C1 segment of cervical spinal cord (tissue), 14 donors: ENCODE measurements at regions not wholly inside any gene's neighbourhood (a gene's known extent, or its start where the extent isn't known, plus 50 kb on each side); places are given as distances from the start of the nearest gene placed in this dataset.
A peak's percentile ranks its signal among the peaks of the same experiment; 100 is the strongest.

Experiments used
- DNase-seq, 14 donors: peaks; one replicate each; lab custom pipeline; 2025; lab: John Stamatoyannopoulos, UW

DNA sequence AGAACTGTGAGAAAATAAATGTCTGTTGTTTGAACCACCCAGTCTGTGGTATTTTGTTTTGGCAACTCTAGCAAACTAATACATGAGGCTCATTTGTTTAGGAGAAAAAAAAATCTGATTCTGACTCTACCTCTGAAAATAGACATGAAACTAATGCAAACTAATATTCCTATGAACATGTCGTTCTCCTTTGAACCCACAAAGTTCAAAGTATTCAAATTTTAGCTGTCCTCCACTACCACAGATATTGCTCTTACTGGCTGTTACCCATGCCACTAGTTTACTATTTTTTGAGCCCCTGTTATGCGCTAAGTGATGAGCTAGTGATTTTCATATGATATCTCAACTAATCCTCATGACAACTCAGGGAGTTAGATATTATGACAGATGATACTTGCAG lies 58.8 kb upstream of the ZNF804B start:
- DNase-seq = no peak

DNA sequence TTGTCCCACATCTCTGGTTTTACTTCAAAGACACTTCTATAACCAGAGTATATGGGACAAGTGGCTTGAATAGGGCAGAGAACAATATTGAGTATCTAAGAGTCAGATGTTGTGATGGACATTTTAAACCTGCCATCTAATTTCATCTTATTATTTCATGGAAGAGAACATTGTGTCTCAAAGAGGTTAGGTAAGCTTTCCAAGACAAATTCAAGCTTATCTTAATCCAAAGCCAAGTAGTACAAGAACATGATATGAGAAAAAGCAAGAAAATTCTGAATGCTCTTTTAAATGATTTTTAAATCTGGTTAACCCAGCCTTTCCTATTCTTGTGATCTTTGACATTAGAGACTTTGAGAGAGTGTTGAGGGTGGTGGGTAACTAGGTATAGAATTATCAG lies 65.3 kb upstream of the ZNF804B start:
- no peak for DNase-seq

DNA sequence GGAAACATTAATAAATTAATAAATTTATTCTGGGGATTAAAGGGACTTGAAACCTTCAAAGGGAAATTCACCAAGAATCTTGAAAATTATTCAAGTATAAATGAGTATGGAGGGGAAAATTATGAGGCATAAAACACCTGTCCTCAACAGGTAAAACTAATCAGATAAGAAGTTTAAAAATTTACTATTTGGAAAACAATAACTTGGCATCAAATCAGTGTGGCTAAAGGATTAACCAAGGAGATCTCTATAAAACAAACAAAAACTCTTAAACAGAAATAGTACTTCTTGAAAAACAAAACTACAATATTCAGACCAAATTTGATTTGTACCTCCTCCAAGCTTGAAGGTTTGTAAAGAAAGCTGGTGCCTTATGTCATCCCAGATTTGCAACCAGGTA lies 66.4 kb upstream of the ZNF804B start:
- DNase-seq = no peak

DNA sequence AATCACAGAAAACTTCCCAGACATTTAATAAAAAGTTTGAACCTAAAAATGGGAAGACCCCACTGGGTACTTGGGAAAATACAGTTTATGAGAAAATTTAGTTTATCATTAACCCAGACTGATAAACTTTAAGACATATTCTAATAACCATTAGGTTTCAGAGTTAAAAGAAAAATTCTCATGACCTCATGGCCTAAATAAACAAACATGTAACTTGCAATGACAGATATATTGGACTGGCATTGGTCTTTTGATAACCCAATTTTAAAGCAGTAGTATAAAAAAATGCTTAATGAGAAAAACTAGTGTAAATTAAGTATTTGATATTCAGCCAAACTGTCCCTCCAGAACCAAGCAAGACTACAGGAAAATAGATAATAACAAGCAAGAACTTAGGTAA lies 67.0 kb upstream of the ZNF804B start:
- no peak for DNase-seq

DNA sequence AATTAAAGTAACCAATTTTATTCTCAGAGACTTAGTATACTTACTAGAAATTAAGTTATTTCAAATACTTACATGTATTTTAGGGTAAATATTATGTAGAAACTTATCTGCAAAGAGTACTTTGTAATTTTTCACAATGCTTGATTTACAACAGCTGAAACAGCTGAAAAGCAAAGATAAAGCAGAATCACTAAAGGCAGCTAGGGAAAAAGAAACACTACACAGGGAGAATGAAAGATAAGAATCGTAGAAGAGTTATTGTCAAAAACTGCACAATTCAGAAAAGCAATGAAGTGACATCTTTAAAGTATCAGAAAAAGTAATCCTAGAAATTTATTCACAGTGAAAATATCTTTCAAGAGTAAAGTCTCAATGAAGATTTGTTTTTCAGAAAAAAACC lies 69.7 kb upstream of the ZNF804B start:
- DNase-seq = no peak

DNA sequence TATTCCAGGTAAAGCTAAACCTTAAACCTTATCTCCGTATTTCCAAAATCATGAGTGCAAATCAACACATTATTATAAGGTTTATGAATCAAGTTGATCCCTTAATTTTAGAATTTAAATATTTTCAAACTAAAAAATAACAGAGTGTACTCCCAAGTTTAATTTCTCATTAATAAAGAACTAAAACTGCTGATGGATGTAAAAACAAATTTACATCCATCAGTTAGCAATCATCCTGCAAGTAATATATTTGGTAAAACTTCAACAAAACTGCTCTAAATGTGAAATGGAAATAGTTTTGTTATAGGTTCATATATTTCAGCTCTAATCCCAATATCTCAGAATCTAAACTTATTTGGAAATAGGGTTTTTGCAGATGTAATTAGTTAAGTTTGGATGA lies 71.3 kb upstream of the ZNF804B start:
- no peak for DNase-seq

DNA sequence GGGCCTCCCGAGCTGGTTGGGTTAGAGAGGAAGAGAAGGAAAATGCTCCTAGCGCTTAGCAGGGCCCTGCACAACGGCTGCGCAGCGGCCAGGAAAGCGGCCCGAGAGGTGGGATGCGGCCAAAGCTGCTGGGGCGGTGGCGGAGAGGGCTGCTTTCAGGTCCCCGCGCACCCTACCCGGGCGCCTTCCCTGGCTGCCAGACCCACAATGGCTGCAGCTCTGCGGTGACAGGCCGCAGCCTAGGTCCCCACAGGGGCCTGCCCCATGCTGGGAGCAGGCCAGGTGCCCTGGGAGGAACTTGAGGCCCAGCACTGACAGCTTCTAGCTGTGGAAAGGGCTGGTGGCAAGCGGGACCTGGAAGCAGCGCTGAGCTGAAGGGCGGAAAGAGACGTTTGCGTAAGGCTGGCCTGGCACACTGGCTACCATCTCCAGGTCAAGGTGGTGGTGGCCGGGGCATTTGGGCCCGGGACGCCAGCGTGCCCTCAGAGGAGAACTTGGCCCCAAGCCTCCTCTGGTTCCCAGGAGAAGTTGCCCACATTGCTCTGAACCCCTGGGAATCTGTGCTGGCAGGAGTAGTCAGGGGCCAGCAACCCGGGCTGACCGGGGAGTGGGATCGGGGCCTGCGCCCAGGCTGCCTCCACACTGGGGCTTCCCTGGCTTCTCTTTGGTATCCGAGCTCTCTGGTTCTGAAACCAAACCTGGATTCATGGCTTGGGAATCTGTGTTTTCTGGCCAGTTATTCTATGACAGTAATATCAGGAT lies 72.9 kb upstream of the ZNF804B start:
- no peak for DNase-seq

DNA sequence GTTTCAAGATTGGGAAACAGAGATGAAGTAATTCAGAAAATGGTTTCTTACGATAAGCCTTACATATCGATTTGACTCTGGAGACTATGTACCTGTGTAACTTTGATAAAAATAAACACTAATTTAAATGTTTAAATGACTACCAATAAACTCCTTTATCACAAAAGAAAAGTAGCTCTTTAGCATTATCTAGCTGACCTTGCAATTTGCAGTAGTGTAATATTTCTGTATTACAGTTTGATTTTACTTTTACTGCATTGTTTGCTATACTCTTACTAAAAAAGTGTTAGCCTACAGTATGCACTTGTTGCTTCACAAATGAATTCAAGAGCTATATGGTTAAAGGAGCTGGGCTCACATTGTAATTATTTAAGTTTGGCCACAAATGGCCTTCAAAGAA lies 77.8 kb upstream of the ZNF804B start:
- no peak for DNase-seq

DNA sequence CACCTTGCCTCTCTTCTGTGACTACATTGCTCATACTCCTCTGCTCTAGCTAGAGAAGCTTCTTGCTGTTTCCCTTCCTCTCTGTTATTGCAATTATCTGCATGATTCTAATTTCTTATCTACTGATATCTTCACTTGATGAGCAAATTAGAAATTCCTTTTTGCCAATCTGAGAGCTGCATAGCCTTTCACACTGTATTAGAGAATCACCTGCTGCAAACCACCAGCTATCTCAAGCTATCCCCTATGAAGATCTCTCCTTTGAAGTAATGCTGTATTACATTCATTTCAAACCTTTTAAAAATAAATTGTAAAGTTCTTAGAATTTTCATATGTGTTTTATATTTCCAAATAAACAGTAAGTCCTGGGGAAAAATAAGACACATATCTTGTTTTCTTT lies 89.0 kb upstream of the ZNF804B start:
- DNase-seq = no peak

DNA sequence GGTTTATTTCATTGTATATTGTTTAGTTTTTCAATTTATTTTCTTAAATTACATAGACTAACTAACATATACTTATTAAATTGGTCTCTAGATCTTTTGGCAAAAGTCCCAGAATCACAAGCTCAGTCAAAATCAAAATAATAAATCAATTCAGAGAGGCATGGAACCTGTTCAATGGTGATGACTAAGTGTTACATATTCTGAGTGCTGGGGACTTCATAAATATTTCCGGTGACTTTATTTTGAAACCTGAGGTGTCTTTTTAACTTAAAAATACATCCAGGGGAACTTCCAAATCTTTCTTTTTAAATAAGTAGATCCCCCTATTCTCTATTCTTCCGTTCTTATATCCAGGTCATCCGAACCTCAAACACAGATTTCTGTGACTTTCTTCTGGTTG lies 89.6 kb upstream of the ZNF804B start:
- no peak for DNase-seq

DNA sequence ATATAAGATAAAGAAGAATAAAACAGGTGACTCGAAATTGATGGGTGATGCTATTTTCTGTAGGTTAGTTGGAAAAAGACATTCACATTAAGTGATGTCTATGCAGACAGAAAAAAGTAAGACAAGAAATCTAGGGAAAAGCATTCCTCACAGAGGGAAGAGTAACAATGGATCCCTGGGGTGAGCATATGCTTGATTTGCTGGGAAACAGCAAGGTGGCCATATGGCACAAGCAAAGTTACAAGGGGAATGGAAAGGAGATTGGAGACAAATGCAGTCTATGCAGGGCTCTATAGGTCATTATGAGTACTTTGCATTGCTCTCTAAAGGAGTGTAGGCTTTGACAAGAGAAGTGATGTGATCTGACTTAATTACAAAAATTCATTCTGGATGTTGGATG lies 90.9 kb upstream of the ZNF804B start:
- peak in 1 of 14 donors; percentile 0 for DNase-seq

DNA sequence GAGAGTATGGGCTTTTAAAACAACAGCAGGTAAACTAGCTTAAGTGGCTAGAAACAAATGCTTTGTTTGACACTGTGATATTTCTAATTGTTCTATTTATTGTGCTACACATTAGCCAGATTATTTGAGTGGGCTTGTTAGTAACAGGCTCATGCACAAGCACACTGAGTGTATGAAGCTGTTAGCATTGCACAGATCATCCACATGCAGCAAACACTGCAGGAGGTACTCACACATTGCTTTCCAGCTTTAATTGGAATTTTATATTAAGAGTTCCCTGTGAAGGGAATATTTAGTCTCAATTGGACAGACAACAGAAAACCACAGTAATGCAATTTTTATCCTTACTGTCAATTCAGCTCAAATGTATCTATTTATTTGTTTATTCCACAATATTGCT lies 92.9 kb upstream of the ZNF804B start:
- DNase-seq = no peak

DNA sequence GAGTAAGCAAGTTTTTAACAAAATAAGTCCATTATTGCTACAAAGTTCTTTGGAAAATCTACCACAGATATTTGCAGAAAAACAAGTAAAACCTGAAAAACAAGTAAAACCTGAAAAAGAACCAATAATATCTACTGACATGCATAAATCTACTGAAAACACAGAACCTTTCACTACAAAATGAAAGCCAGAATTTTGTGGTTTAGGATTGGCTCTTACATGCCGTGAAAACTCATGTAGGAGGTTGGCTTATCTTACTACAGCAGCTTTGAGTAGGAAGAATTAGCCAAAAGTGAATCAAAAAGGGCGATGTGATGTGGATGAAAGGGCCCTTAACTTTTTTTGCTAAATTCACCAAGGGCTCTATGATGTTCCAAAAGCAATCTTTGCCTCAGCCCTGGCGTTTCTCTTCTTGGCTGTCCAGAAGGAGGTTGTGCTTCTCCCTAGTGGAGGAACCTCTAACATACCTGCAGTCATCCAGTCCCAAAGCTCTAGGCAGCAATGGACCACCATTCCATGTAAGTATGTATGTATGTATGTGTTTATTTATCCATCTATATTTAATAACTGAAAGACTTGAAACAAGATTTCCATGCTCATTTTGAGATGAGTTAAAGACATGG lies 93.5 kb upstream of the ZNF804B start:
- no peak for DNase-seq

DNA sequence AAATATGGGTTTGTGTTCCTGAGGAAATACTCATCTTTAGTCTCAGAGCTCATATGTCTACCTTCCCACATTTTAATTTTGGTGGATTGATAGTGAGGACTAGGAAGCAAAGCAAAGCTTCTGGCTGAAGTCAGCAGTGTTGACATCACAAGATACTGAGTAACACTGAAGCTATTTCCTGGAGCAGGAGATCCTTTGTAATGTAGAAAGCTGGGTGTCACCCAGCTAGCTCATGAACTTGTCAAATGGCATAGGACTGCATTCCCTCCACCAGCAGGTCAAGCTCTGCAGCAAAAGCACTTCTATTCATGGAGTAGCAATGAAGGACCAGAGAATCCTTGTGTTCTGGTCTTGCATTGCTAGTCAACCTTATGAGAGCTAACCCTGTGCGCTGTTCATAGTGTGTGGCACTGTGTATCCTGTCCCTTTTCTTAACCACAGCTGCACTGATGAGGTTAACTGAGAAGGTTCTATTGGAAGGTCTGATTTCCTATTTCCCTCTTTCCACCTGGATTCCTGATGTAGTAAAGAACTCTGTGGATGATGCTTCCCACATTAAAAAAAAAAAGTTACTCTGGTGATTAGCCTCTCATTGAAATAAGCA lies 94.8 kb upstream of the ZNF804B start:
- no peak for DNase-seq

DNA sequence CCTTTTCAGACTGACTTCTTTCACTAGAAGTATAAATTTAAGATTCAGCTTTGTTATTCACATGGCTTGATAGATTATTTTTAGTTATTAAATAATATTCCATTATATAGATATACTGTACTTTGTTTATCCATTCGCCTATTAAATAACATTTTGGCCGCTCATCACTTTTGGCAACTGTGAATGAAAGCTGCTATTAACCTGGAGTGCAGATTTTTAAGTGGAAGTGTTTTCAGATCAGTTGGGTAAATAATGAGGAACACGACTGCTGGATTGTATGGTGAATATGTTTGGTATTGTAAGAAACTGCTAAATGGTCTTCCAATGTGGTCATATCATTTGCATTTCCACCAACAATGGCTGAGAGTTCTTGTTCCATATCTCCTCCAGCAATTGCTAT lies 97.6 kb upstream of the ZNF804B start:
- no peak for DNase-seq

DNA sequence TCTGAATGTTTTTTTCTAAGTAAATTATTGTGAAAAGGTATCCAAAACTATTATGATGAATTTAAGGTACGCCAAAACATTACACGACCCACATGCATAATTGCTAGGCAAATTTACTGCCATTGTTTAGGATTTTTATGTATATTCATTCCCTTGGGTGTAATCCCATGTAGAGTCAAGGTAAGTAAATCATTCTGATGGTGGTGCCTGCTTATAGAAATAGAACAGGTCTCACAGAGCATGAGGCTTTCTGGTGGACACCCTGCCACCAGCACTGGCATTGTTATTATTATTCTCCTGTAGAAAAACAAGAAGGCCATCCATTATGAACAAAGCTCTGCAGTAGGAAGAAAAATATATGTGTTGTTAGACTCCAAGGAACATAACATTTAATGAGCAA lies 111.7 kb upstream of the ZNF804B start:
- no peak for DNase-seq

DNA sequence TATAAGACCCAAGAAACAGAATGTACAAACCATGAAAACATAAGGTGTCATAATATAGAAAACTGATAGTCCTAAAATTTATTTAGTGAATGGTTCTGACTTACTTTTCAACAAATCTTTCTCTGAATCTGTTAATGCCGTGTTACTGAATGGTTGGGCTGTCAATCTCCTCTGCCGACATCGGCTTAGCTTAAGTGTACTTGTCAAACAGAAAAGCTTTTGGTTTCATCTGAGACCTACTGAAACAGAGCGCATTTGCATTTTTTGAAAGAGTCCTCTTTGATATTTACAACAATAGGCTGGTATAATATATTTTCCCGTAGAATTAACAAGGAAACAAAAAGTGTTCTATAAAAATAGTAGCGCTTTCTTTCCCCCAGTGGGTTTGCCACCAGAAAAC lies 120.9 kb upstream of the ZNF804B start:
- no peak for DNase-seq

DNA sequence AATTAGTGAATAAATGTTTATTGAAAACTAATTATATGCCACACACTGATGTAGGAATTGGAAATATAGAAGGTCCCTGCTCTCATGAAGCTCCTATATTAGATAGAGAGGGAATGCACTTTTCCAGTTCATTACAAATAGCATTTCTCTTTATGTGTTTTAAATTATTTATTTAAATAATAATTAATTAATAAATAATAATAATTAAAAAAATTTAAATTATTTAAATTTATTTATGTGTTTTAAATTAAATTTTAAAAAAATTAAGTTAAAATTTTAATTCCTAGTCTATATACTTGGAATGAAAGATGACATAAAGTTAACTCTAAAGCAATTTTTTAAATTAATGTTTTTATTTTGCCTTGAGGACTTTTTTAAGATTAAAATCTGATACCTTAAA lies 121.7 kb upstream of the ZNF804B start:
- no peak for DNase-seq

DNA sequence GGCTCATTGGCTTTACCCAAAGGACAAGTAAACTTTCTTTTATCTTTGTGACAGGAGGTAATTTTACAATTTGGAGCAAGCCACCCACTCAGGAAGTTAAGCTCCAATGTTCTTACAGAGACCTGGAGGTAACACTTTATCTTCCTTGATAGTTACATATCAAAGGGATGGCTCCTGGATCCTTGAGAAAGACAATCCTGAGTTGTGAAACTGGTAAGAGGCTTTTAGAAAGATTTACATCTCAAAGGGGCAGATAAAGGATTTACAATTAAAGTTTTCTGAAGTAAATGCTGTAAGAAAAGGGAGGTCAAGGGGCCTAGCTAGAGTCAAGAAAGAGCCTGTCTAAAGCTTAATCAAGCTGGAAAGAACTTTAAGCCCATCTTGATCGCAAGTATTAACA lies 124.4 kb upstream of the ZNF804B start:
- no peak for DNase-seq

DNA sequence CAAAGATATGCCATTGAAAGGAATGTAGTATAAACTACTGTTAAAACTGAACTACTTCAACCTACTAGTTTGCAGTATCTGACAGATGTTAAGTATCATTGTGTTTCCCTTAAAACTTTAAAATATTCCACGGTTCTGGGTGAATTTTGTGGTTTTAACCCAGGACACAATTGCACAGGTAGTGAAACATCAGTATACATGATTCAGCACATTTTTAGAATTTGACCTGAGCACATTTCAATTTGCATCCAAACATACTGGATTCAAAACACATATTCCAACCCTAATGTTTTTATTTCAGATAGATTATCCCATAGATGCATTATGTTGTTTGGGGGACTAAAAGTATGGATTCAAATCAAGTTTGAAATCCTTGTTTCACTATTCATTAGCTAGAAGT lies 129.9 kb upstream of the ZNF804B start:
- no peak for DNase-seq

DNA sequence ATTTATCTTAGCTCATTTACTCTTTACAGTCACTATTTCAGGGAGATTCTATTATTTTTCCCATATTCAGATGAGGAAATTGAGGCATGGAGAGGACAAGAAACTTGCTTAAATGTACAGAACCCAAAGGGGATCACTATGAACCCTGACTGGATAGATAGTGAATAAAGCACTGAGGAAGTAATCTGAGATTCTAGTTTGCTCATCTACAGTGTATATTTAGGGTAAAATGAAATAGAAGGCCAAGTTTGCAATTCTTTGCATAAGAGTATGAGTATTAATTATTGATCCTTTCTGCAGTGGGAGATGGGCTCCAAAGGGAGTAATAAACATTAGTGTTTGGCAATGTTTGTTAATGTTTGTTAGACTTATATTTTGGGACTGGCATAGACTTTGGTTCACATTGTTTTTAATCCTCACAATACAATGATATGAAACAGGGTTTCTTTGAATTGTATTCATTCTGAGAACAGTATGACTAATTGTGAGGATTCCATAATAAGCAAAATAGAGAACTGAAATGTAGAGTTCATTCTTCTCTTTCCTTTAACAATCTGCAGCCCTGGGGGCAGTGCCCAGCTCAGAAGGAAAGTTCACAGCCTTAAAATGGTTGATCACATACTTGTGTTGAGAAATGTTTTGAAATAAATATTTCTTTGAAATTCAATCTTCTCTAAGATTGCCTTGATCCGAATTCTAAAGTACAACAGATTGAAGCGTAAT lies 131.0 kb upstream of the ZNF804B start:
- DNase-seq = no peak

DNA sequence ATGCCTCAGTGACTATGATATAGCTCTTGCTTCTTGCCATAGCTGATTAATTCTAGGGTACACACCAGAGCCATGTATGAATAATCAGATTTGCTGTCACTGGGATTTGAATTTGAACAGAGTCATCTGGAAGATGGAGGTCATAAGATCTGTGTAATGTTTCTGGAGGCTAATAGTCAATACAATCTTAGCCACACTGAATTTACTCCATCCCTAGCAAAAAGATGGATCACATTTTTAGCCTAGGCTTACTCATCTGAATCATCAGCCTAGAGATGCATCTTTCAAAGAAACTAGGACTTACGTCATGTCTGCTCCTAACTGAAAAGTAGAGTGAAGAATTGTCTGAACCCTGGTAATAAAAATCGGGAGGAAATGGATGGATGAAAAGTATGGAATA lies 142.3 kb upstream of the ZNF804B start:
- DNase-seq = no peak

DNA sequence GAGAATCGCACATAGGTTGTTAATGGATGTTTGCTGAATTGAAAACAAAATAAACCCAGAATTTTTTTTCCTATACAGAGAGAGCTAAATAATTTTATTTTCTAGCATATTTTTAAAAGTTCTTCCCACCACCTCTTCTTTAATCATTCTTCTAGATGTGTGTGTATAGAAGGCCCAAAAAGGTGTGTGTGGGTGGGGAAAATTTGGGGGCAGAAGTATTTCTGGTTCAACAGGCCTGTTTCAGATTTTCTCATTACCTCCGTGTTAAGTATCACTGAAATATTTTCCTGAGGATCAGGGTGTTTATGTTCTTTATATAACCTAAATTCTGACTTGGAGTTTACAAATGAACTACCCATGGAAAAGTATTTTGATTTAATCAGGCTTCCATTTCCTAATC lies 144.2 kb upstream of the ZNF804B start:
- no peak for DNase-seq
